ENCODE measurements at regions not wholly inside any gene's neighbourhood (a gene's known extent, or its start where the extent isn't known, plus 50 kb on each side); places are given as distances from the start of the nearest gene placed in this dataset.

- H3K27ac ChIP-seq = no peak overlapping the region
- TF ChIP-seq ZFX (IDR thresholded peaks at IDR 0.05) = no peak
- TF ChIP-seq CTCF (conservative IDR thresholded peaks at IDR 0.05) = no peak
Measured at GRCh38 chr7:90092506-90092905, 61.8 kb upstream of the STEAP1 start.

GRCh38 chr7:90094030-90094429 lies 60.2 kb upstream of the STEAP1 start:
- no peak for TF ChIP-seq ZFX (IDR thresholded peaks at IDR 0.05)
- no peak for TF ChIP-seq CTCF (conservative IDR thresholded peaks at IDR 0.05)

More at GRCh38 chr7:90094030-90094429, 60.2 kb upstream of the STEAP1 start:
- H3K27ac ChIP-seq = no peak overlapping the region
